Inferior parietal cortex (tissue), 1 donor: ENCODE measurements at regions not wholly inside any gene's neighbourhood (a gene's known extent, or its start where the extent isn't known, plus 50 kb on each side); places are given as distances from the start of the nearest gene placed in this dataset.

Experiments used
- DNase-seq: peaks from one replicate; pipeline ENCODE4 v3.0.0-alpha.2; 2016; ENCODE audit errors: extremely low spot score

DNA sequence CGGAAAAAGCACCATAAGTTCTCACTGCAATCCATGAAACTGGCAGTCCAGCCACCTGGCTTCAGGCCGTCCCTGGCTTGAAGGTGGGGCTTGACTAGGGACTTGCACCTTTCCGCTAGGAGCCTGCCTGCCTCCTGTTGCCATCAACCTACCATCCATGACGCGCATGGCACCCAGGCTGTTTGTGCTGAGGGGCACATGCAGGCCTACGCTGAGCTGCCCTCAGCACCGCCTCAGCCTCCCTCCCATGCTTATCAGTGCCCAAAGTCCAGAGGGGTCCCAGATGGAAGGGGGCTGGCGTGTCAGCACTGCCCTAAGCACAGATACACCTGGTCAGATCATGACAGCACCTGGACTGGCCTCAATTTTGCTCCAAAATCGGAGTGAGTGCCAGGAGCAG lies 190.2 kb upstream of the LYPLAL1 start:
- DNase-seq: no peak

DNA sequence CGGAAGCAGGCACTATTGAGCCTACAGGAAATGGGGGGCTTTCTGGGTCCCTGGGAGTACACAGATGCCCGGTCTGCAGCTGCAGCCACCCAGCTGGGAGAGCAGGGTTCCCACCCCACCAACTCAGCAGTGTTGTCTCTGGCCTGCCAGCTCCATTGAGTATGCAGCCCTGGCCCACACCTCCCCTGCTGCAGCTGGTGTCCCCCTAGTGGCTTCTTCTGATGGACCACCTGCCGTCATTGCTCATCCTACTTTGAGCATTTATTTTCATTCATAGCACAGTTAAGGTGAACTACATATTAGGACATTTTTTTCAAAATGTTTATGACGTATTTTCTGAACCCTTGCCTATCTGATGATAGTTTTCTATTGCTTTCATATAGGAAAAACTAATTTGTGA lies 189.8 kb upstream of the LYPLAL1 start:
- no peak for DNase-seq

DNA sequence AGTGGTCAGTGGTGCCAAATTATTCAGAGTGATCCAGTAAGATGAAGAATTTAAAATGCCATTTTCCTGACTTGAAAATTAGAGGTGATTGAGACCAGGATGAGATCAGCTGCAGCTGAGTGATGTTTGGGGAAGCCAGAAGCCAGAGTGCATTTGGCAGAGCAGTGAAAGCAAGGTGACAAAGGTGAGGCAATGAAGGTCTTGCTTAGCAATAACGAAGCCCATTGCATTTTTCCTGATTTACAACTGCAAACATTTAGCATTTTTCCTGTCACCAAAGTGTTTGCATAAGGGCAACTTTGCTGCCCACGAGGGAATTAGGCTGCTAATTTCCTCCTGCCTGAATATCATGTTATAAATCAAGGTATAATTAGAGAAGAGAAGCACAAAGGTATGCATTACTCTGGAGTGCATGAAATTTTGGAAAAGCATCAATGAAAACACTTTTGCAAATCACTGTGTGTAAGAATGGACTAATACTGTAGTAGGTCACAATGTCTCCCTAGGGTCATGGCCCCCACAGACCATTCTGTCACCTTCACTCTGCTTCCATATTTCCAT lies 188.2 kb upstream of the LYPLAL1 start:
- no peak for DNase-seq

DNA sequence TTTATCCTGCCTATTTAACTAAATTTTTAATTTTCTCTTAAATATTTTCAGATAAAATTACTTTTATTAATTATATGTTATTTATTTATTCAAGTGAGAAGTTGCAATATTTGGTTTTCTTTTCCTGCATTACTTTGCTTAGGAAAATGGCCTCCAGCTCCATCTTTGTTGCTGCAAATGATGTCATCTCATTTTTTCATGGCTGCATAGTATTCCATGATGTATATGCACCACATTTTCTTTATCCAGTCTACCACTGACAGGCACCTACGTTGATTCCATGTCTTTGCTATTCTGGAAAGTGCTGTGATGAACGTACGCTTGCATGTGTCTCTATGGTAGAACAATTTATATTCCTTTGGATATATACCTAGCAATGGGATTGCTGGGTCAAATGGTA lies 186.9 kb upstream of the LYPLAL1 start:
- no peak for DNase-seq

DNA sequence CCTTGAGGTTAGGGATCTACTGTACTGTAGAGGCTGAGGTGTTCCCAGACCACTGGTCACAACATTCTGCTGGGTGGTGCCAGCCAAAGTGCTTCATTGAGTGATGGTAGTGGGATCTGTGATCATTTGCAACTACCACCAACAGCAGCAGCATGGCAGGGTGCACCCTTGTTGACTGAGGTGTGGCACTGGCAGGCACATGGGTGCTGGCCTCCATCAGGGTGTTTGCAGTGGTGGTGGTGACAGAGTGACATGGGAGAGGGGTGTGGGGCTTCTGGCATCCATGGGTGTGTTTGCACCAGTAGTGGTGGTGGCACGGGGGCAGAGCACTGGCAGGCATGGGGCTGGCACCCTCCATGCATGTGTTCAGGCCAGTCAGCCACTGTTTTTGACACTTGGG lies 183.7 kb upstream of the LYPLAL1 start:
- no peak for DNase-seq

DNA sequence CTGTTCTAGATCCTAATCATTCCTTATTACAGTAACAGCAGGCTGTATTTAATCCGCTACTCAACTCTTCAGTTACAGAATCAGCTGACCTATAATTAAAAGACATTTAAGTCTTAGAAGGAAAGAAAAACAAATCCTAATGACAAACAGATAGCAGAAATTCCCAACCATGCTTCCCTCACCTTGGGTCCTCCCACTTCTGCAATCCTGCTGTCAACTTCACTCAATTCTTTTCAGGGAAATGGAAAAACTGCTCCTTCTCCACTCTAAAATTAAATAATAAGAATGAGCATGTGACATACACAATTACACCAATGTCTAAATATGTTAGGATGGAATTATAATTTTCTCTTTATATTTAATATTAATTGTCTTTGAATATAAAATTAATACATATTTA lies 182.6 kb upstream of the LYPLAL1 start:
- no peak for DNase-seq

DNA sequence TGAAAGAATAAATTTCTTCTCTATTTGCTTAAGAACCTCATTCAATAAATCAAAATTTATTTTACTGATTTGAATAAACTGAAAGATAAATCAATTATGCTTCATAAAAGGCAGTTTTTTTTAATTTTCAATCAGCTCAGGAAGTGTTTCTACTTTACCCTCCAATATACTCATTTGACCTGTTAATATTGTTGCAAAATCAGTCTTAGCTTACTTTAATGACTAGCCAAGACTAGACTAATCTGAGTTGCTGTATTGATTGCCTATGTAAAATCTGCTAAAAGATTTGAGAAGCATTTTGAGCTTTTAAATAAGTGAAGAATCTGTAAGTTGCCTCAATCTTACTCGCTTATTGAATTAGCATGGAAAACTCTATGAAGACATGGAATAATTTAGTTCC lies 179.1 kb upstream of the LYPLAL1 start:
- no peak for DNase-seq

DNA sequence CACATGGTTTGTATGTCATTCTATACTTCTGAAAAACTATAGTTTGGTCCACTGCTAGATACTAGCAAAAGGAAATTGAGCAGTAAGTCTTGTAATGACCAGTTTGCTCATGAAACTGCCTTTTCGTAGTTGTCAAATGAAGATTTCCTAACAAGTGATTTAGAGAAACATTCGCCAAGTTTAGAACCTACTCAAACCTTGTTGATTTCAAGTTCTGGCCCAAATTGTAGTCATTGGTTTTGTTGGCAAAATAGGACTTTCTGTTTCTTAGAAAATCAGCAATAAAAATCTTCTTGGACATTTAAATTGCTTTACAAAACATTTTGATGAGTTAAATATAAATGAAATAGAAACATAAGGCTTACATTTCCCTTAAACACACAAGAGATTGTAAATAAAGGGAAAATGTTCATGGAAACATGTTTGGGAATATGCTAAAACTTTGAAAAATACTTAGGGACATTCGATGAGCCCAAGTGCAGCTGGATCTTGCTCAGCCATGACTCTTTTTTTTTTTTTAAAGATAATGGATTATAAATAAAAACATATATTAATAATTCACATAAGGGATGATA lies 178.5 kb upstream of the LYPLAL1 start:
- DNase-seq: no peak

DNA sequence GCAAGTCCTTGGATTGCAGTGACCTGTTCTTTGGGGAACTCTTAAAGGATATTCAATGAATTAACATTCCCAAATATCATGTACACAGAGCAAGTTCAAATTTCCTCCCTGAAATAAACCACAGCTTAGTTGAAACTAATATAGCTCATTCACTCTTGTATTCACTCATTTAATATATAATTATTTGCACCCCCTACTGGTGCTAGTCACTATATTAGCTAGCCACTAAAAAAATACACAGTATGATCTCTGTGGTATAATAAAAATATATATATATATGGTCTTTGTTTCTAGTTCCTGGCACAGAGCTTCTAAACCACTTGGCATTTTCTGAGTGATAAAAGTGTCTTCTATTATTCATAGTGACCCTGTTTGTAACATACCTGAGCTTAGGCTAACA lies 177.3 kb upstream of the LYPLAL1 start:
- DNase-seq: no peak

DNA sequence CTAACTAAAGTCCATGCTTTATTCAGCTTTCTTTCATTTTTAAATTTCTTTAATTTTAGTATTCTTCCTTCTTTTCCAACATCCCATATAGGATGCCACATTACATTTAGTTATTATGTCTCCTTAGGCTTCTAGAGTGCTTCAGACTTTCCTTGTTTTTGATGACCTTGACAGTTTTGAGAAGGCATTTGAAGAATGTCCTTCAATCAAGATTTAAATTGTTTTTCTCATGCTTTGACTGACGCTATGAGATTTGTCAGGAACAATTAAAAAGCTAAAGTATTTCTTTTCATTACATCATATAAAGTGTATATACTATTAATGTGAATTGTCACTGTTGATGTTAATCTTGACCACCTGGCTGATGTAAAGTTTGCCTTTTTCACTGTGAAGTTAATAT lies 173.7 kb upstream of the LYPLAL1 start:
- DNase-seq: no peak

DNA sequence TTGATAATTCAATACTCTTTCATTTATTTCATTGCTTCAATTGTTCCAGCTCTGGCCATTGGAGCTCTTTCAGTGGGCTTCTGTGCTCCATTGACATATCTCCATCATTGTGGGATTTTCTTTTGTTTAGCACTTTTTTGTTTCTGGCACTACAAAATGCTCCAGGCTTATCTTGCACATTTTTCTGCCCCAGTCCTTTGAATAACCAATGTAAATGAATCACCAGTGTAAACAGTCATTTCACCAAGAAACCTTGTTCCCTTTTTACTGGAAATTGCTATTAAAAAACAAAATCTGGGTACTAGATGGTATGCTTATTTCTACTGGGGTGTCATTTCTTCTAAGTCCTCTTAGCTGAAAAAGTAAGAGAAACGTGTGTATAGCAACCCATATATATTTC lies 173.0 kb upstream of the LYPLAL1 start:
- DNase-seq: no peak

DNA sequence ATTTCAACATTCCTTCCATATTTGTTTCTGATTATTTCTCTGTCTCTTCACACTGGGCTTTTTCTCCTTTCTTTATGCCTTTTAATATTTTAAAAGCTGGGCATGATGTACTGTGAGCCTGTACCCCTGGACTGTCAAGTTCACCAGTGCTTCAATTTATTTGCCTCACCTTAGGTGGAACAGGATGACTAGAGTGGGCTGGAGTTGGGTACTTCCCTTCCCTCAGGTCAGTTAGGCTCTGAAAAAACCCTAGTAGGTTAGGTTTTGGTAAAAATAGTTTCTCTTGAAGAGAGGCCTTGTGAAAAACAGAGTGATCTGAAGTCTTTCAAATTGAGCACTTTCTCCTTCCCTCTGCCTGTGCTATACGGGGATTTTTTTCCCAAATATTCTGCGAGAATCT lies 163.0 kb upstream of the LYPLAL1 start:
- no peak for DNase-seq

DNA sequence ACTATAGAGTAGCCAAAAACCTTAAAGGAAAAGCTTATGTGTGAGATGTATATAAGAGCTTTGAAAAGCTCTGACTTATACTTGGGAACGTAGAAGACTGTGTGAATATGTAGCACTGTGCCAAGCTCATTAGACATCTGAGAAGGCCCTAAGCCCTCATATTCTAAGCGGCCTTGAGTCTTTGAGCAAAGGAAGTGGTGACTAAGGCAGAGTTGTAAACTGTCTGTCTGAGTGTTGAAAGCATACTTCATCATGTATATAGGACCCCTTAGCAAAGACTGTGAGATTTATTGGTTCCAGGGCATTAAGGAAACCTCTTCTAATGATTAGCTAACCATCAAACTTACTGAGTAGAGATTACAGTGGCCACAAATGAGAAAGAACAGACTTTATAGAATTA lies 153.3 kb upstream of the LYPLAL1 start:
- no peak for DNase-seq

DNA sequence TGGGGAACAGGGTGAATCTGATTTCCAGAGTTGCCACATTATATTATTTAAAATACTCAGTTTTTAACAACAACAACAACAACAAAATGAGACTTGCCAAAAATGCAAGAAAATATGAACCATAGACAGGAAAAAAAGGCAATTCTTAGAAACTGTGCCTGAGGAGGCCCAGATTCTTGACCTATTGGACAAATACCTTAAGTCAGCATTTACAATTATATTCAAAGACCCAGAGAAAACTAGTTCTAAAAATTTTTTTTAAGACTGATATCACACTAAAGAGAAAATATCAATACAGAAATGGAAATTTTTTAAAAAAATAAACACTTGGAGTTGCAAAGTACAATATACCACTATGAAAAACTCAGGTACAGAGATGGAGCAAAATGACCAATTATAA lies 152.8 kb upstream of the LYPLAL1 start:
- DNase-seq: no peak

DNA sequence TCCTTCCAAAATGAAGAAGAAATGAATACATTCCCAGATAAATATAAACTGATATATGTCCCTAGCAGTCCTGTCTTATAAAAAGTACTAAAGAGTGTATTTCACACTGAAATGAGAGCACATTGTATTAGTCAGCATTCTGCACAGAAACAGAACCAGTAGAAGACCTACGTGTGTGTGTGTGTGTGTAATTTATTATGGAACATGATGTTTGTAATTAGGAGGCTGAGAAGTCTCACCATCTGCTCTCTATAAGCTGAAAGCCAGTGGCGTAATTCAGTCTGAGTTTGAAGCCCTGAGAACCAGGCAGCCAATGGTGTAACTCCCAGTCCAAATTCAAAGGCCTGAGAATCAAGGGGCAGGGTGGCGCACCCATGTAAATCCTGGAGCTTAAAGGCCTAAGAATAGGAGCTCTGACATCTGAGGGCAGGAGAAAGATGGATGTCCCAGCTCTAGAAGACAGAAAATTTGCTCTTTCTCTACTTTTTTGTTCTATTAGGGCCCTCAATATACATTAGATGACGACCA lies 146.5 kb upstream of the LYPLAL1 start:
- no peak for DNase-seq

DNA sequence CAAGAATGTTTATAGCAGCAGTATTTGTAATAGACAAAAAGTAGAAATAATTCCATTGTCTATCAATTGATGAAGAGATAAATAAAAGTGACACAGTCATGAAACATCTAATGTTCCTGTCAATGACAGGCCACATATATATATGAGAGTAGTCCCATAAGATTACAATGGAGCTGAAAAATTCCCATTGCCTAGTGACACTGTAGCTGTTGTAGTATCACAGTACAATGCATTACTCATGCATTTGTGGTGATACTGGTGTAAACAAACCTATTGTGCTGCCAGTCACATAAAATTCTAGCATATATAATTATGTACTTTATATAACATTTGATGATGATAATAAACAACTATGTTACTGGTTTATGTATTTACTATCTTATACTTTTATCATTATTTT lies 141.9 kb upstream of the LYPLAL1 start:
- DNase-seq: no peak

DNA sequence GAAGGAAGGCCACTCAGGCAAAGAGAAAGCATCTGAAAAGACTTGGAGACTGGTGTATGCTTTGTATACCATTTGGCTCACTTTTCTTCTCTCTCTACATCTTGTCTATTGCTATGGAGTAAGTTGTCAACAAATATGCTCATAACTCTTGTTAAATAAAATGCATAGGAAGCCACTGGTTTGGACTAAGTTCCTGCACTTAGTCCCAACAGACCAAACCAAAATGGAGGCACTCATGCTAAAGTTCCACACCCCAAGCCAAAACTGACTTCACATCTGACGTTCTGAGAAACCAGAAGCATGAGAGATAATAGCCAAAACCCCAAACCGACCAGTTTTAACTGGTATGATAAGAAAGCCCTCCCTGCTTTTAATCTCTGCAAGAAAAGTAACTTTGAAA lies 135.3 kb upstream of the LYPLAL1 start:
- no peak for DNase-seq

DNA sequence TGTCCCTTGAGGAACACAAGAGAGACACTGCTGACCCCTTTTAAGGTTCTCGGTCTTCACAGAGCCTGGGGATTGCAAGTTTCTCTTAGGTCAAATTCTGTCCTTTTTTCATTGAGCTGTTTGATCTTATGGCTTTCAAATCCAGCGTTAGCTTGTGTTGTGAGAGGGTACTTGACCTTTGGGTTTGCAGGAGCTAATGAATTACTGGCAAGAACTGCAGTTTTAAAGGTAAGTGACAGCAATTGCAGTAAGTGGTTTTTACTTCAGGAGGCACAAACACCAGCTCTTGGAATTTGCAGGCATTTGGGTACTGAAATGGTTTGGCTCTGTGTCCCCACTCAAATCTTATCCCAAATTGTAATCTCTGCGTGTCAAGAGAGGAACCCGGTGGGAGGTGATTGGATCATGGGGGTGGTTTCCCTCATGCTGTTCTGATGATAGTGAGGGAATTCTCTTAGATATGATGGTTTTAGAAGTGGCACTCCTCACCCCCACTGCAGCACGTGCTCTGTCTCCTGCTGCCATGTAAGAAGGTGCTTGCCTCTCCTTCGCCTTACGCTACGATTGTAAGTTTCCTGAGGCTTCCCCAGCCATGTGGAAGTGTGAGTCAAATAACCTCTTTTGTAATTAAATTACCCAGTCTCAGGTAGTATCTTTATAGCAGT lies 134.5 kb upstream of the LYPLAL1 start:
- DNase-seq: no peak

DNA sequence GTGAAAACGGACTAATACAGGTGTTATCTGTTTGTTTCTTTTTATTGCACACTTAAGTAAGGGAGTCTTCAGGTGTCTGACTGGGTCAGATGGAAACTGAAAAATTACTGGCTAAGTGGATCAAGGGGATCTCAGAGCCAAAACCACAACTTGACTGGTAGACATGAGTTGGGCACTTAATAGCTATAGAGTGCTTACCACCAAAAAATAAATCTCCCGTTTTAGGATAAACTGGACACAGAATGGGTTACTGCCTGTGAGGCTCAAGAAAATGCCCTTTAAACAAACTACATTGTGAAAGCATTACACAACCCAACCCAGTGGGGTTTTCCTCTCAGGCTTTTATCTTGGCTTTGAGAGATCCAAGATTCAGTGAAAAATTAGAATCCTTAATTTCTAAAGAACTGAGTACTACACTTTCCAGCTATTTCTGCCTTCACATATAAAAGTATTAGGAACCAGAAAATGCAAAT lies 134.0 kb upstream of the LYPLAL1 start:
- DNase-seq: no peak

DNA sequence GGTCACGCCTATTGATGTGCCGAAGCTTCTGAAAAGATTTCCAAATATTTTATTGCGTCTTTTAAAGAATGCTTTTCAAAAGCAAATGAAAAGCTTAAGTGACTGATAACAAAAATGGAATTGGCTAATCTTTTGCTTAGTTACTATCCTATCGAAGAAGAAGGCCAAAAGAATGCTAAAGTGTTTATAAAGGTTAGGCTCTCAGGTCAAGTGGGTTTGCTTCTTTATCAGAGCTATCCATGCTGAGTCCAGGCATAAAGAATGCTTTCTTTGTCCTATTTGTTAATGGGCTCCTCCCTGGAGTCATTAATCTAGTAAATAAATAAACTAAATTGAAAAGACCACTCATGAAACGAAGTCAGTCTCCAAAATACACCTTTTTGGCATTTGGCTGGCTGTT lies 133.4 kb upstream of the LYPLAL1 start:
- DNase-seq: no peak

DNA sequence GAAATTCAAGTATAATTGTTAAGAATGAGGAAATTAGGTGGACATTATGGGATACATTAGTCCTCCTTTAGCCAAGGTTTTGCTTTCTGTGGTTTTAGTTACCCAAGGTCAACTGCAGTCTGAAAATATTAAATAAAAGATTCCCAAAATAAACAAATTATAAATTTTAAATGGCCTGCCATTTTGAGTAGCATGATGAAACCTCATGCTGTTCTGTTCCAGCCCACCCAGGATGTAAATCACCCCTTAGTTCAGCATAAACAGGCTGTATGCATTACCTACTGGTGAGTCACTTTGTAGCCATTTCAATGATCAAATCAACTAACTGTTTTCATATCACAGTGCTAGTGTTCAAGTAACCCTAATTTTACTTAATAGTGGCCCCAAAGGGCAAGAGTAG lies 132.5 kb upstream of the LYPLAL1 start:
- no peak for DNase-seq

DNA sequence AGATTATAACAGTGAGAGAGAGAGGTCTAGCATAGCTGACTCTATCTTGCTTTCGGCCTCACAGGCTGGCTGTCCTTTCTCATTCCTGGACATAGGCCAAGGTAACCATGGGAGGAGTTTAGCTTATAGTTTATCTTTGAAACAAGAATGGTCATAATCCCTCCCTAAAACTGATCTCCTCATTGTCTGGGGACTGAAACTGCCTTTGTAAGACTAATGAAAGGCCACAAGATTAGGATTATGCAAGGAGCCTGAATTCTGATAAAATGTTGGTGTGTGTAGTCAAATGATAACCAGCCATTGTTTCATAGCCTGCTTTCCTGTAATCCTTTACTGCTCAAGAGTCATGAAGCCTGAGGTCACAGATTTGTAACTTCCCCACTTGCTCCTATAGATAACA lies 131.9 kb upstream of the LYPLAL1 start:
- no peak for DNase-seq

DNA sequence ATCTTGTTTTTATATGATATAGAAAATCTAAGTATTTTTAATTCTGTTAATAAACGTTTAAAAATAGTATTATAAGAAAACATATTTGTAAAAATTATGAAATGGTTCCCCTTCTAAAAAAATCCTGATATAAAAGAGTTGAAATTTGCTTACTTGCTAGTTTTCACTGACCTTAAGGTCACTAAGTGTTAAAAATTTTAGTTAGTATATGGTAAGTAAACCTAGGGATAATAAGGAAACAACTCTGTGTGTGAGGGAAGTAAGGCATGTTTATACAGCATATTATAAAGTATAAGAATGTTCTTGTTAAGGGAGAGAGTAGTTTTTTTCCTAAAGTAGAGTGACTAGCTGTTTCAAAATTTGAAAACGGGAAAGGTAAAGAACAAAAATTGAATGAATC lies 130.9 kb upstream of the LYPLAL1 start:
- DNase-seq: no peak

DNA sequence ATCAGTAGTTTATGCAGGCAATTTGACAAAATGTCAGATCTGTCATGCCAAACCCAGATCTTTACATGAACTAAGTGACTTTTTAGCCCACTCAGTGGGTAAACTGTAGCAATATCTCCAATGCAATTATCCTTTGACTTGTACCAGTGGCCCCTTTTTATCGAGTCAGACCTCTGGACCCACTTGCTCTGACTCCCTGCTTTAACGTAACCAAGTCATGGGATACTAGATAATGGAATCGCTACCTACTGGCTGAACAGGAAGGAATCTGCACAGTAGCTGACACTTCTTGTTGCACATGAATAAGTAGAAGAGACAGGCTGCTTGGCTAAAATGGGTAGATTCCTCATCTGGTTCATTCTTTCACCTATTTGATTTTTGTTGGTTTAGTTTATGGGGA lies 128.4 kb upstream of the LYPLAL1 start:
- no peak for DNase-seq
